ENCODE measurements at regions not wholly inside any gene's neighbourhood (a gene's known extent, or its start where the extent isn't known, plus 50 kb on each side); places are given as distances from the start of the nearest gene placed in this dataset.

DNA sequence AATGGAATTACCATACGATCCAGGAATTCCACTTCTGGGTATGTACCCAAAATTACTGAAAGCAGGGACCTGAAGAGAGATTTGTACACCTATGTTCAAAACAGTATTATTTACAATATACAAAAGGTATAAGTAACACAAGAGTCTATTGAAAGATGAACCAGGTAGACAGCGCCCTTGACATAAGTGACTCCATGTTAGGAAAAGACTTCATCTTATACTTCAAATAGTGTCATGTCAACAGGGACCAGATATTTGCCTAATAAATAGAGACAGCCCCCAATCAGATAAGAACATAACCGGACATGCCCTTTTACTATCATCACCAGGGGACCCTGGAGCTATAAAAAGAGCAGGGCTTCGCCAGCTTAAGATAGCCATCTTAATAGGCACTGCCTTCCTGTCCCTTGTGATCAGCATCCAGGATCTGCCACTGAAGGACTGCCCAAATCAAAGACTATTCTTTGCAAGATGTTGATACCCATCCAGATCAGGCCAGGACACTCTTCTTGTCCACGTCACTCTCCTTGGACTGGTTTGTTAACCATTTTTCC is 309.0 kb upstream of the SULF2 start:
- DNase-seq (ENCODE audit: low spot score) = no peak

DNA sequence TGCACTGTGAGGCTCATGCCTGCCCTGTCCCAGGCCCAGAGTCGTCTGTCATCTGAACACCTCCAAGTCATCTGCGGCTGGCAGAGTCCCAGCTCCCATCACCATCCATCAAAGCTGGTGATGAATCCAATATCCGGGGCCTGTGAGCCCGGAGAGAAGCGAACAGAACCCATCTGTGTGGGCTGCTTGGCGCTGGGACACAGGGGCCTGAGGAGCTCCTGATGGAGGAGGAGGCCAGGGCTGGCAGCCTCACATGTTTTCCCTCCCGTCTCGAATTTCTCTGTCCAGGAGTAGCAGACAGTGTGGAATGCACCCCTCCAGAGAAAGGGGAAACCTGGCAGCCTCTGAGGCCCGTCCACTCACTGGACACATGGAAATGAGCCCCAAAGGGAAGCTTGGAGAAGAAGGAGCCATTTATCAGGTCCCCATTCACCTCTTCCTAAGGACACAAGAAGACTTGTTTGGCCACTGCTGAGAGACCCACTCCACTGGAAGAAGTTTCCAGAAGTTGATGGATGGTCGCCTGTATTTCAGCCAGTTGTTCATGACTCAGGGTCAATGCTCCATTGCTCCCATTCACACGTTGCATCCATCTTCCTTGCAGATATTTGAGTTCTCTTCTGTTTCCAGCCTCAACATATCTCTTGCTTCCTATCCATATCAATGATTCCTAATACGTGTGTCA is 307.5 kb upstream of the SULF2 start:
- no peak for DNase-seq (ENCODE audit: low spot score)

DNA sequence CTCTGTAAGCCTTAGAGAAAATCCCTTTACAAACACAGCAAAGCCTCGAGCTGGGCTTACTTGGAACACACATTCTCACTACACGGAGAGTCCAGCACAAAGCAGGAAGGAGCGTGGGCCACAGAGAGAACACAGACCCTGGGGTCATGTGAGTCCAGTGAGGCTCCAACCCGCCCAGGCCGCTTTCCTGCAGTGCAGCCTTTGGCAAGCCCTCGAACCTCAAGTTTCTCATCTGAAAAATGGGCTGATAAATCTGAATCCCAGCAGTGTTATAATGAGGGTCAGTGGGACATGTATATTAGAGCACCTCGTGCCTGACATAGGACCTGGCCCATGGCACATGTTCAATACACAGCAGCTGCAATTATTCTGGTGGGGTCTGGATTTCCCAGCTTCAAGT is 305.5 kb upstream of the SULF2 start:
- DNase-seq (ENCODE audit: low spot score) = no peak

DNA sequence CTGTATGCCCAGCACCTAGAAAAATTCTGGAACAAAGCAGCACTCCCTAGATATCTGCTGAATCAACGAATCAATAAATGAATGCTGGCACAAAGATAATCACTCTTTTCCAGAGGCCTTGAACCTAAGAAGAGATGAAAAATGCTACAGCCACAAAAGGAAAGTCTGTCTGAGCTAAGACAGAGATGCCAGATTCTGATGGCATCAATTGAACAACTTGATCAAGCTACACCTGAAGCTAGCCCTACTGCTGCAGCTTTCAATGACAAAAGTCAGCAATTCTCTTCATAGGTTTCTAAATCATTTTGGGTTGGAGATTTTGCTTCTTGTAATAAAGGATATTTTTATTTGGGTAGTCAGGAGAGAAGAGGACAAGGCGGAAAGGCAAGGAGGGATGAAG is 305.0 kb upstream of the SULF2 start:
- no peak for DNase-seq (ENCODE audit: low spot score)

DNA sequence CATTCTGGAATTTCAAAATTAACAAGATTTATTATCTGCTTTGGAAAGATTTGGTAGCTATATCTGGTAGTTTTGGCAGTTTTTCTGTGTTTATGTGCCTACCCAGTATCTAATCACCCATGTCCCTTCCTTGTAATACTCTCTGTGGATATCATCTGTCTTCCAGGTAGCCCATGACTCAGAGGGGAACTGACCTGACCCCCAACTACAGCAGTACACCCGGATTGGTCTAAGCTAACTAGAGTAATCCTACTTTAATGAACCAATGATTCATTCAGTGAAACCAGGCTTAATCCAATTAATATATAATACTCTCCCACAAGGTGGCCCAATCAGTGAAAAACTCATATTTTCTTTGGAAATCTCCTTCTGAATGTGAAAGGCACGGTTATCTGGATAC is 295.3 kb upstream of the SULF2 start:
- no peak for DNase-seq (ENCODE audit: low spot score)

DNA sequence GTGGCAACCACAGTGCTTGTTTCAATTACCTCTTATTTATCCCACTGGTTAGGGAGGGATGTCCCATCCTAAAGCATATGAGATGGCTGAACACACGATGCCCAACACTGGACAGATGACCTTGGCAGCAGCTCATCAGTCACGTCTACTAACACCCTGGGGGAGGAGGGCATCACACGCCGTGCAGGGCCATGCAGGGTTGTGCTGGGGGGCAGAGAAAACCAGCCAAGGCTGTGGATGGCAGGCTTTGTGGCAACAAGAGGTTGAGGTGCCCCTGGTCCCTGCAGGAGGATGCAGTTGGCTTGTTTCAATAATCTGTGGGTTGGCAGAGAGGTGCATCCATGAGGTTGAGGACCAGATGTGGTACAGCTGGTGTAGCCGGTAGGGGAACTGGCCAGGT is 293.7 kb upstream of the SULF2 start:
- no peak for DNase-seq (ENCODE audit: low spot score)

DNA sequence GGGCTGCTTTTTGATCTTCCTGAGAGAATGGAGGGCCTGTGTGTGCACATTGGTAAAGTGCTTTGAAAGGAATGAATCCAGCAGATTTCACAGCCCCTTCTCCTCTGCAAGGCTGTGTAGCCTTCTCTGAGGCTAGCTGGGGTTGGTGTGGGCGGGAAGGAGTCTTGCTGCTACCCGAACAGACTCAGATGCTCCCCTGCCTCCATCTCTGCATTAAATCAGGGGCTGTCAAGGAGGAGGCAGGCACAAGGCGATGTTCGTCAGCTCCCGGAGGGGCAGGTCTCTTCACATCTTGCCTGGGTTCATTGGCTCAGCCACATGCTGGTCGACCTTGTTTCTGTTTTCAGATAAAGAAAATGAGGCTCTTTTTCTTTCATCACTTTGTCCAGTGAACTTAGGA is 291.5 kb upstream of the SULF2 start:
- no peak for DNase-seq (ENCODE audit: low spot score)

DNA sequence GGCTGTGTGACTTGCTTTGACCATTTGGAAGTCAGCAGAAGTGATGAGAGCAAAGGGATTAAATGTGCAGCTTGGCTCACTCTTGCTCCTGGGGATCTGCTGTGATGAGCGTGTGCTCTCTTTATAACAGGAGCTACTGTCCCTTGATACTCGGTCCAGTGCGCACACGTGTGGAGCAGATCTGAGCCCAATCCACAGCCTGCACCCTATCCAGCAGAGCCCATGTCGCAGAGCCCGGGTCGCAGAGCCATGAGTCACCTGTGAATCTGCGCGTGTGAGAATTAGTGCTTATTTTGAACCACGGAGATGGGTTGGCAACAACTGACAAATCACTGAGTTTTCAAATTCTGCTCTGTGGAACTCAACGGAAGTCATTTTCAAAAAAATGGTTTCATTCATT is 291.0 kb upstream of the SULF2 start:
- no peak for DNase-seq (ENCODE audit: low spot score)

DNA sequence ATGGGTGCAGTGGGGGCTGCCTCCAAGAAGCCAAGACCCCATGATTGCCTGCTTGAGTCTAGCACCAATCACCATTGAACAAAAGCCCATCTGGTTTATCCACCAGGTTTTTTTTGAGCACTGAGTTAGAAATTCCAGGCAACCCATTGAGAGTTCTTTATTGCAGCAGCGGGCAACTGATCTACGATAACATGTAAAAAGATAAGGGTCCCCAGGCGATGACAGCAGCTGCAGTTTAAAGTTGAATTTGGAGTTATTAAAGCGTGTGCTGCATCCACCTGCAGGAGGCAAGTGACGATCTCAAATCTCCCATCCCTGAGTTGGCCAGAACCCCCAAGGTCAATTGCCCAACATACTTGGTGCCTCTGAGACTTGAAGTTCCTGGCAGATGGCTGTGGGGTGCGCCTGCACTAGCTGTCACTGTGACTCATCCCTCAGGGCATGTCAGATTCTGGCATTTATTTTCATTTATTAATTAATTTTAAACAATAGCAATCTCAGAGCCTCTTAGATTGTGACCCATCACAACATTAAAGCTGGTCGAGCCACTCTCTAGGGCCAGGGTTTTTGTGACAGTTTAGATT is 290.4 kb upstream of the SULF2 start:
- DNase-seq (ENCODE audit: low spot score) = no peak

DNA sequence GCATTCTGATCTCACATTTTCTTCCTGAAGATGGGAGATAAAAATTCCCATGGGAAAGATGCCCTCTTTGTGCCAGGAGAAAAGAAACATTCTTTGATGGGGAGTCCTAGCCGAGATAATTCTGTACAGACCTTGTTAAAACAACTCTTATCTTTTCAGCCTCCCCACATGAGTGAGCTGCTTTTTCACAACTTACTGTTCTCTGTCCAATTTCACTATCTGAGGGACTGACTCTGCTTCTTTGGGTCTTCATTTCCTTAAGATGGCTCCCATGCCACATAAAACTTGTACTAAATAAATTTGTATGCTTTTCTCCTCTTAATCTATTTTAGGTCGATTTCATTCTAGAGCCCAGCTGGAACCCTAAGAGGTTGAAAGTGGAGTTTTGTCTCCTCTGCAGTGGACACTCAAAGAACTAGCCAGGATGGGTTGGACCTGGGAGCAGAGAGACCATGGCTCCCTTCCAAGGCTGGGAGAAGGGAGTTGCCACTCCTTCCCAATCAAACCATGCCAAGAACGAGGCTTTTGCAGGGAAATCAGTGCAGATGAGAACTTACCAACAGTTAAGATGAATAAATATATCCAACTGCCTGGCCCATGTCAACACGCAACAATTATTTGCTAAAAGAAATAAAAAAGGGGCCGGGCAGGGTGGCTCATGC is 285.8 kb upstream of the SULF2 start:
- DNase-seq (ENCODE audit: low spot score) = peak; percentile 71

DNA sequence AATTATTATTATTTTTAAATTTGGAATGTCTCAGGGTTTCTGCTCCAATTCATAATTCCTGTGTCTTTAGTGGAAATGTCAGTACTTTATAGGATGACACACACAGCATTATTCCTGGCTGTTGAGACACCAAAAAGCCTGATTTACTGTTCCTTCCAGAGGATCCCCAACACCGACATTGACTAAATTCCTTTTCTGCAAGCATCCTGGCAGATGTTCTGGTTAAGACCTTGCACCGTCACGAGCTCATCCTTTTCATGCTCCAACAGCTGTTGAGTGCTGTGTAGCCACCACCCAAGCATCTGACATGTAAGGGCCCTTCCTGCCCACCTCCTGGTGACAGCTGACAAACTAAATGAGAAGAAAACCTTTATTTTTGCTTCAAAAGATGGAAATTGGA is 284.3 kb upstream of the SULF2 start:
- peak; percentile 78 for DNase-seq (ENCODE audit: low spot score)

DNA sequence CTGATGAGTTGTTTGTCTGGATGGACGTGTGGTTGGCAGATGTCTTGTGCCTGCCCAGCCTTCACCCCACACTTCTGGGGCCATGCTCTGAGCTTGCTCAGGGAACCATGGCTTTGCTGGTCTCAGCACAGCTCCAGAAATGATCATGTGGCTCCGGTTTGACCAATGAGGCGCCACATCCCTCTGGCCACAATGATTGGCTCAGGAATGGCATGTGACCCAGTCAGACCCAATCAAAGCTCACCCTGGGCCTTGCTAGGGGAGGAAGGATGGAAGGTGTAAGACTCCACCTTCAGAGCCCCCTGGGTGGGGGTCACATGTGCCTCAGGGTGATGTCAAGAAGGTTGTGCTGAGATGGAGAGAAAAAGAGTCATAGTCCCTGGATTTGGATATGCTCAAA is 281.6 kb upstream of the SULF2 start:
- DNase-seq (ENCODE audit: low spot score) = no peak

DNA sequence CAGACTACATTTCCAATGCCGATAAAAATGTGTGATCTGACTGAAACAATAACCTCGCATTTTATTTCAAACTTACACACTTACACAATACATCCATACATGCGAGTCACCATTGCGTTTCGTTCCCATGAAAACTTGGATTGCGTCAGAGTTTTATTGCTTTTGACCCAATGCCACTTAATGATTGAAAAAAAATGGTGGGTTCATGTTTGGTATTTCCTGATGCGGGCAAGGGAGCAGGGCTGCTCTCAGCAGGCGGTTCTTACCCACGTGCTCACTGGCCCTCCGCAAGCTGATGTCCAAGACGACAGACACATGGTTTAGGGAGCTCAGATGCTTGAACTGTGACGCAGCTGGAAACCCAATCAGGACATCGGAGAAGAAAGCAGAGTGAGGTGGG is 281.0 kb upstream of the SULF2 start:
- DNase-seq (ENCODE audit: low spot score) = peak; percentile 25

DNA sequence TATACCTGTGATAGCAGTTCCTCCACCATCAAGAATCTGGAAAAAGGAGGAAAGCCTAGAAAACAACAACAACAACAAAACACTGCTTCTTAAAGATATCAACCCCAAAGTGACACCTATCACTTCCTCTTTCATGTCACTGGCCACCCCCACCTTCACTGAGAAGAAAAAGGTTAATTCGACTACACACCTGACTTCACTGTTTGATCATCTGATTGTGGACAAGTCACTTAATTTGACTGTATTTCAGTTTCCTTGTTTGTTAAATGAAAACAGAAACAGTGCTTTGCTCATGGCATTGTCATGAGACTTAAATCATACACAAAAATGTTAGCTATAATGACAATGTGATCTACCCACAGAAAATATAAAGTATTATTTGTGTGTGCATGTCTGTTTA is 280.6 kb upstream of the SULF2 start:
- DNase-seq (ENCODE audit: low spot score) = no peak

DNA sequence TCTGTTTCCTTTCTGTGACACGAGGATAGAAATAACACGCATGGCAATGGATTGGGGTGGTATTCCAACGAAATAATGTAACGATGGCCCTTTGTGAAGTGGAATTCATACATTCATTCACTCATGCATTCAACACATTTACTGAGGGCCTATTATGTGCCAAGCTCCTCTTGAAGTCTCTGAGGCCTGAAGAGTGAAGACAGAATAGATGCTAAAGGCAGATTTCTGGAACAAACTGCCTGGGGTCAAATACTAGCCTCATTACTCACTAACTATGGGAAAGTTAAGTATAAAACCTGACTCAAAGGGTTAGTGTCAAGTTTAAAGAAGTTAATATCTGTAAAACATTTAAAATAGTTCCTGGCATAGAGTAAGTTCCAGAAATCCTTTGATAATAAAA is 279.6 kb upstream of the SULF2 start:
- peak; percentile 65 for DNase-seq (ENCODE audit: low spot score)

DNA sequence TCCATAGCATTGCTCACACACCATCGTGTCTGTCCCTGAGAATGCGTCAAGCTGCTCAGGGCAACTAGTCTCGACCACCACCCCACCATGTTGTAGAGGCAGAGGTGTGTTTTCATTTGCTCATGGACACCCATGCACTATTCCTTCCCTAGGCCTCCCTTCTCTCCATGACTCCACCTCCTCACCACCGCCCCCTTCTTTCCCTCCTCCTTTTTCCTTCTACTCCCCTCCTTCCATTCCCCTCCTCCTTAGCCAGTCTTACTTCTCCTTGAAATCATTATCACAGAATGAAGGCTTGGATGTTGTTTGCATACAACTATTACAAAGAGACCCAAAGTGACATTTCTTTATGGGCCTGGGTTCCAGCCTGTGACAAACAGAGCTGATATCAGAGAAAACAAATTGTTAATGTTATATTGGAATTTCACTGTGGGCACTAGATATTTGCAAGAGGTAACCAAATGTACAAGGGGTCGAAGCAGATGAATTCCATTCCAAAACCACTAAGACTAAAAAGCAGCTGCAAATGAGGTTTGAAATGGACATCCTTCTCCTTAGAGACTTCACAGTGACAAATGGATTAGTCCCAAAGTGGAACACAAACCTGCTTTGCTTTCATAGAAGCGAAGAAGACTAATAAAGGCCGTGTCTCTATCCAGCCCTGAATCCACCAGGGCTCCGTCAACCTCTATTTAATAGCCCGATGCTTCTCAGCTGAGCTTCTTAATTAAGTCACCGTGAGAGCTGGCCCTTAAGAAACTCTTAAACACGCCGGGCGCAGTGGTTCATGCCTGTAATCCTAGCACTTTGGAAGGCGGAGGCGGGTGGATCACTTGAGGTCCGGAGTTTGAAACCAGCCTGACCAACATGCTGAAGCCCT is 275.8 kb upstream of the SULF2 start:
- DNase-seq (ENCODE audit: low spot score) = no peak

DNA sequence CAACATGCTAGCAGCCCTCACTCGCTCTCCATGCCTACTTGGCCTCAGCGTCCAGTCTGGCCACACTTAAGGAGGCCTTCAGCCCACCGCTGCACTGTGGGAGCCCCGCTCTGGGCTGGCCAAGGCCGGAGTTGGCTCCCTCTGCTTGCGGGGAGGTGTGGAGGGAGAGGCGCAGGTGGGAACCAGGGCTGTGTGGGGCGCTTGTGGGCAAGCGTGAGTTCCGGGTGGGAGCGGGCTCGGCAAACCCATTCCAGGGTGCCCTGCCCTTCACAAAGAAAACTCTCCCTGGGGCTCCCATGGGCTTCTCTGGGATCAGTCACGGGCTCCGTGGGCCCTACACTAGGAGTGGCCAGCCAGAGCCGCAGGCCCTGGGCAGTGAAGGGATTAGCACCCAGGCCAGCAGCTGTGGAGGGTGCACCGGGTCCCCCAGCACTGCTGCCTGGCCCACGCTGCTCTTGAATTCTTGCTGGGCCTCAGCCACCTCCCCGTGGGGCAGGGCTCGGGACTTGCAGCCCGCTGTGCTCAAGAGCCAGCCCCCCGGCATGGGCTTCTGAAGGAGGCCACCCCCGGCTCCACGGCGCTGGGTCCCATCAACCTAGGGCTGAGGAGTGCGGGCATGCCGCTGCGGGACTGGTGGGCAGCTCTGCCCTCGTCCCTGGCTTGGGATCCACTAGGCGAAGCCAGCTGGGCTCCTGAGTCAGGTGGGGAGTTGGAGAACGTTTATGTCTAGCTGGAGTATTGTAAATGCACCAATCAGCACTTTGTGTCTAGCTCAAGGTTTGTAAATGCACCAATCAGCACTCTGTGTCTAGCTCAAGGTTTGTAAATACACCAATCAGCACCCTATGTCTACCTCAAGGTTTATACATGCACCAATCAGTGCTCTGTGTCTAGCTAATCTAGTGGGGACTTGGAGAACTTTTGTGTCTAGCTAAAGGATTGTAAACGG is 273.6 kb upstream of the SULF2 start:
- DNase-seq (ENCODE audit: low spot score) = no peak

DNA sequence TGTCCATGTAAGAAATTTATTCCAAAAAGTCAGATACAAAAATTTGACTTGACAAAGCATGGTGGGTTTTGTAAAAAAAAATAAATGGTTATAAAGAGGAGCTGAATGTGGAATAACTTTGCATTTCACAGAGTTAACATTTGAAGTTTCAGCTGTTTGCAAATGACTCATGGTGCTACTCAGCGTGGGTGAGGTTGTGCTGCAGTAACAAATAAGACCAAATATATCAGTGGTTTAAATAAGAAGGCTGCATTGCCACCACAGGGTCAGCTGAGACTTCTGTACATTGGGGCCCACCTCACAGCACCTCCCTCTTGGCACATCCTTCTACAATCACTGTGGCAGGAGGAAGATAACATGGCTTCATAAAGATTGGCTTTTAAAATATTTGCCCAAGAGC is 272.5 kb upstream of the SULF2 start:
- no peak for DNase-seq (ENCODE audit: low spot score)

DNA sequence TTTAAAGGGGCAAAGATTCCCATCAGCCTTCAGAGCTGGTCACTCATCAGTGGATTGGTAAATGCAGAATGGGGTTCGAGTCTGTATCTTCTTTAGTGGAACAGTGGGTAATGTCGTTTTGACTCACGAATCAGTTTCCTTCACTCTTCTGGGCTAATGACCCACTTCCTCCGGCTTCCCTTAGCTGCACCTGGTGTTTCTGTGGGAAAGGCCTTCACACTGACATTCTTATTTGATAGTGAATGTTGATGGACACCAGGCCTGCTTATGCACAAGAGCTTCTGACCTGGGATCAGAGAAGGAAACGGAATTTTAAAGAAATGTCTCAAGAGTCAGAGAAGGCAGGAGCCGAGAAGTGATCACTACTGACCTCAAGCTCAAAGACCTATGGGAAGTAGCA is 272.0 kb upstream of the SULF2 start:
- DNase-seq (ENCODE audit: low spot score) = no peak

DNA sequence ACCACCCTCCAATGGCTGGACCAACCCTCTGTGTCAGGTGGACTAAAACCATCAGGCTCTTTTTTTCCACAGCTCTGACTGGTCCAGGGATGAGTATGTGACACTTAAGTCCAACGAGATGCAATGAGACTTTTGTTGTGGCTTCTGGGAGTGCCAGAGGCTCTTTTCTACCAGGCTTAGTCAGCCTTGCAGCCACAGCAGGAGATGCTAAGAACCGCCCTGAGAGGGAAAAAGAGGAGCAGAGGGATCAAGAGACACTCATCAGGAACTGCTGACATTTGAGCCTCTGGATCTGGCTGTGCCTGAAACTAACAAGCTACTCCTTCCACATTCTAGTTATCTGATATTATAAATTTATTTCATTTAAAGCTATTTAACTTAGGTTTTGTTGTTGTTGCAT is 270.9 kb upstream of the SULF2 start:
- no peak for DNase-seq (ENCODE audit: low spot score)

DNA sequence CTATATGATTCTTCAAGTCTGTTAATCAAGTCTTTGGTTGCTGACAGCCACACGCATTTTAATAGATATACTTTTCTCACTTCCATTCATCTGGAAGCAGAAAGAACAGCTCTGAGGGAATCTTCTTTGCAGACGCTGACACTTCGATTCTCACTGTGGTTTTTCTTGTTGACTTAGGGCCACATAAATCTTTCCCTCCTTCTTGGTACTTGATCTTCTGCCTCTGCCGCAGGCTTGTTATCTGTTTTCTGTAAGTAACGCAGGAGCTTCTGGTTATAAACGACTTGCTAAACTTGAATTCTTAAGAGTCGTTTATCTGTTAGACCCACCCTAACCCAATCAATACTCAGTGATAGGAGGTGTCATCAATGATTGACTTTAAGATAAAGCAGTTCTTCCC is 268.8 kb upstream of the SULF2 start:
- DNase-seq (ENCODE audit: low spot score) = peak; percentile 46
